Lower leg skin (tissue), 3 donors: ENCODE measurements at regions not wholly inside any gene's neighbourhood (a gene's known extent, or its start where the extent isn't known, plus 50 kb on each side); places are given as distances from the start of the nearest gene placed in this dataset.

Source experiments
- CTCF ChIP-seq, 3 donors: fragments of 450-650 bp; IDR thresholded peaks; one replicate each; pipeline ENCODE4 v1.5.1; 2016; ENCODE audit warnings: antibody characterized with exemption in 3 of 3, mild to moderate bottlenecking in 3 of 3, moderate library complexity in 2 of 3
- POLR2A ChIP-seq, 2 donors: fragments of 450-650 bp; IDR thresholded peaks; one replicate each; pipeline ENCODE4 v1.6.1; 2016 to 2017; ENCODE audit warnings: antibody characterized with exemption in 2 of 2, mild to moderate bottlenecking in 1 of 2, moderate library complexity in 1 of 2

GRCh38 chr19:29467824-29468401, 57.9 kb upstream of the VSTM2B start:
- no peak for TF ChIP-seq CTCF (IDR thresholded peaks at IDR 0.05)
- no peak for TF ChIP-seq POLR2A (IDR thresholded peaks at IDR 0.05)
